Duodenal mucosa (tissue), 2 donors: ENCODE measurements at regions not wholly inside any gene's neighbourhood (a gene's known extent, or its start where the extent isn't known, plus 50 kb on each side); places are given as distances from the start of the nearest gene placed in this dataset.

Experiments
- H3K27ac ChIP-seq: one replicate; pipeline ENCODE4 v1.7.0; 2013; ENCODE audit warnings: low read depth, low read length
- H3K27me3 ChIP-seq, 2 donors: one replicate each; pipeline ENCODE4 v1.7.0; 2013; ENCODE audit warnings: low read length in 2 of 2, control low read depth in 1 of 2; ENCODE audit not compliant: insufficient read depth in 2 of 2, control insufficient read depth in 1 of 2
- H3K36me3 ChIP-seq, 2 donors: one replicate each; pipeline ENCODE4 v1.7.0; 2013; ENCODE audit warnings: low read length in 2 of 2, control low read depth in 1 of 2; ENCODE audit not compliant: insufficient read depth in 2 of 2, control insufficient read depth in 1 of 2
- H3K4me1 ChIP-seq, 2 donors: one replicate each; pipeline ENCODE4 v1.7.0; 2013; ENCODE audit warnings: low read length in 2 of 2, control low read depth in 1 of 2; ENCODE audit not compliant: insufficient read depth in 2 of 2, control insufficient read depth in 1 of 2
- H3K4me3 ChIP-seq, 2 donors: one replicate each; pipeline ENCODE4 v1.7.0; 2013; ENCODE audit warnings: low read length in 2 of 2, low read depth in 1 of 2
- H3K9ac ChIP-seq, 2 donors: one replicate each; pipeline ENCODE4 v1.7.0; 2013; ENCODE audit warnings: low read length in 2 of 2, low read depth in 1 of 2
- H3K9me3 ChIP-seq, 2 donors: one replicate each; pipeline ENCODE4 v1.7.0; 2013; ENCODE audit warnings: low read length in 2 of 2, control low read depth in 1 of 2; ENCODE audit not compliant: control insufficient read depth in 1 of 2

GRCh38 chr4:22091352-22091717, 142.8 kb upstream of the KCNIP4 start:
- no peaks in the 10 kb centered on the region for H3K27me3 ChIP-seq
- H3K27ac ChIP-seq = no peak overlapping the region
- H3K9ac ChIP-seq = no peak overlapping the region
- no peak overlapping the region for H3K4me3 ChIP-seq
- peaks cover 0 to 2% of the 10 kb centered on the region in 2 donors for H3K9me3 ChIP-seq
- no peaks in the 10 kb centered on the region for H3K4me1 ChIP-seq
- H3K36me3 ChIP-seq = no peaks in the 10 kb centered on the region

GRCh38 chr4:22090661-22091351, 142.2 kb upstream of the KCNIP4 start:
- no peak overlapping the region for H3K27ac ChIP-seq
- no peak overlapping the region for H3K4me3 ChIP-seq
- no peaks in the 10 kb centered on the region for H3K4me1 ChIP-seq
- H3K9ac ChIP-seq = no peak overlapping the region
- no peaks in the 10 kb centered on the region for H3K27me3 ChIP-seq
- H3K9me3 ChIP-seq = peaks cover 0 to 2% of the 10 kb centered on the region in 2 donors
- H3K36me3 ChIP-seq = no peaks in the 10 kb centered on the region

DNA sequence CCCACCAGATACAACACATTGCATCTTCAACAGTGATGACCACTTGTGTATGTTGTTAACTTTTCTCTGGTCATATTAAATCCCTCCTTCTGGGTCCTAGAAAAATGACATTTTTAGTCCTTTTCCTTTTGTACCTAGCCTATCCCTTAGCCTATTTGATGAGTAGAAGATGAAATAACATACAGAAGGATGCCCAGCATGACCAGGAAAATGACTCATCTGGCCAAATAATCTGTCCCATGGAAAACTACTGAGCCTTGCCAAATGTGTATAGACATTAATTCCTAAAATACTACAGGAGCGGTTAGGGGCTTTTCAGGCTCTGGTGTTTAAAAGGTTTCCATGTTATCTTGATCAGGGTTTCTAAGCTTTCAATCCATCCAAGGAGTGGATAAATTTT, 129.0 kb upstream of the KCNIP4 start:
- Histone ChIP-seq H3K4me3 (no peak overlapping the region), H3K27me3 (no peaks in the 10 kb centered on the region), H3K36me3 (no peaks in the 10 kb centered on the region), H3K4me1 (no peaks in the 10 kb centered on the region), H3K9me3 (peaks cover 0 to 2% of the 10 kb centered on the region in 2 donors), H3K27ac (no peak overlapping the region), H3K9ac (no peak overlapping the region)

DNA sequence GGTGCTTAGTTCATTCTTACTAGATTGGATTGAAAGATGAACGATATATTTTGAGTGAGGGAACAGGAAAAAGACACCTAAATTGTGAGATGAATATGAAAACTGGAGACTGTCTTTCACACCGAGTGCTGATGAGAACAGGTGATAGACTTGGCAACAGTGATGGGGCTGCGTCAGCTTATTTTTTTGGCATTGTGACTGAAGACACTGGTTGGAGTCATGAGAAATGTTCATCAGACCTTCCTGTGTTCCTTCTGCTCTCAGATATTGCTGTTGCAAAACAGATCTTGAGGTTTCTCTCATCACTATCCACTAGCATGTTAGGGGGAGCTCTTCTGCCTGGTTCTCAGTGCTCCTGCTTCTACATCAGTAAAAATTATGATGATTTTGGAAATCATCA, 124.2 kb upstream of the KCNIP4 start:
- Histone ChIP-seq H3K27me3 (no peaks in the 10 kb centered on the region), H3K36me3 (no peaks in the 10 kb centered on the region)

DNA sequence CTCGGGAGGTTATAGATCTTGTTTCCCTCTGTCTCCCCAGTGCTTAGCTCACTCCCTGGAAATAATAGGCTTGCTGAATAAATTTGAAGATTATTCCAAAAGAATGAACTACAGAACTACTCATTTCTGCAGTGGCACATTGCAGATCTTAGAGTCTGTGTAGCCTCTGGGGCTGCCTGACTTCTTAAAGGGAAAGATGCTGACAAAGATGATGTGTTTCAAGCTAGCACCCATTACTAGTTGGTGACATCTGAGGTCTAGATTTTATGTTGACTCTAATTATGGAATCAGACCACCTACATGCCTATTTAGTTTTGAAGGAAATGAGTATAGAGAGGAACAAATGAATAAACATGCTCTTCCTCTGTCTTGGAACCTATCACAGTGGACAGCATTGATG, 123.7 kb upstream of the KCNIP4 start:
- Histone ChIP-seq H3K9ac (no peak overlapping the region), H3K27ac (no peak overlapping the region), H3K4me3 (no peak overlapping the region), H3K36me3 (no peaks in the 10 kb centered on the region), H3K9me3 (peaks cover 0 to 2% of the 10 kb centered on the region in 2 donors), H3K27me3 (no peaks in the 10 kb centered on the region), H3K4me1 (no peaks in the 10 kb centered on the region)

More for the DNA sequence above, 124.2 kb upstream of the KCNIP4 start:
- H3K27ac ChIP-seq = no peak overlapping the region
- H3K4me1 ChIP-seq = no peaks in the 10 kb centered on the region
- H3K9me3 ChIP-seq = peaks cover 0 to 2% of the 10 kb centered on the region in 2 donors
- no peak overlapping the region for H3K9ac ChIP-seq
- no peak overlapping the region for H3K4me3 ChIP-seq

- no peak overlapping the region for H3K4me3 ChIP-seq
- H3K9me3 ChIP-seq = peaks cover 0 to 2% of the 10 kb centered on the region in 2 donors
- H3K36me3 ChIP-seq = no peaks in the 10 kb centered on the region
- H3K27ac ChIP-seq = no peak overlapping the region
- H3K4me1 ChIP-seq = no peaks in the 10 kb centered on the region
- H3K27me3 ChIP-seq = no peaks in the 10 kb centered on the region
- no peak overlapping the region for H3K9ac ChIP-seq
Observed at GRCh38 chr4:22071749-22072148, 123.2 kb upstream of the KCNIP4 start.

DNA sequence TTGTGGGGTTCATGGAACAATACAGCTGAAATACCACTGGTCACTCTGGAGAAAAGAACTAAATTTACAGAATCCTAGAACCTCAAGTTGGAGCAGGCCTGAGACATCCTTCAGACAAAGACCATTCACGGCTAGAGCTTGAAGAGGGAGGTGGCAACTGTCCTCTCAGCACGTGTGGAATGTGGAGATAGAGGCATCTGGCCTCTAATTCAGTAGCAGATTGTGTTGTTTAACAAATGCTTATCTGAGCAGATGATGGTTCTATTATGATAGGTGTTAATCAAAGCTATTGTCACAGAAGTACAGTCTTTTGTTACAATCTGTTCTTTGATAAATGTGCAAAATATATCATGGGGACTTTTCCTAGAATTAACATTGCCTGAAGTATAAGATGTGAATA, 121.7 kb upstream of the KCNIP4 start:
- Histone ChIP-seq H3K9ac (no peak overlapping the region), H3K27me3 (no peaks in the 10 kb centered on the region)

GRCh38 chr4:22063613-22064012, 115.0 kb upstream of the KCNIP4 start:
- no peak overlapping the region for H3K4me3 ChIP-seq
- no peaks in the 10 kb centered on the region for H3K9me3 ChIP-seq
- no peak overlapping the region for H3K9ac ChIP-seq
- H3K27ac ChIP-seq = no peak overlapping the region
- no peaks in the 10 kb centered on the region for H3K36me3 ChIP-seq
- H3K4me1 ChIP-seq = no peaks in the 10 kb centered on the region
- H3K27me3 ChIP-seq = no peaks in the 10 kb centered on the region

More for the DNA sequence above, 121.7 kb upstream of the KCNIP4 start:
- Histone ChIP-seq H3K4me3 (no peak overlapping the region), H3K4me1 (no peaks in the 10 kb centered on the region), H3K36me3 (no peaks in the 10 kb centered on the region), H3K27ac (no peak overlapping the region), H3K9me3 (peaks cover 0 to 2% of the 10 kb centered on the region in 2 donors)

DNA sequence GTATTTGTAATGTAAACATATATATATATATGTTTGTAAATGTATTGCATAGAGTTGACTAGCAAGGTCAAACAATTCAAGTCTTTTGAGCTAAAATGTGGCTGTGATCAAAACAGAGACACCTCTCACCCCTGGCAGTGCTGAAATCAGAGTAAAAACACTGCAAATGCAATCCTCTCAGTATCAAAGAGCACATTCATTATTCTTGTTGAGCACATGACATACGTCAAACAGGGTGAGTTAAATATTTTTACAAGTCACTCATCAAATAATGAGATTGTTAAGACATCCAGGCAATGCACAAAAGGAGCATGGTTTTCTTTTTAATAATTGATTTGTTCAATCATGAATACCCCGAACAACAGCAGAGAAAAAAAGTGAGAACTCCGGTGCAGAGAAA, 114.1 kb upstream of the KCNIP4 start:
- Histone ChIP-seq H3K9ac (no peak overlapping the region), H3K9me3 (no peaks in the 10 kb centered on the region), H3K36me3 (no peaks in the 10 kb centered on the region), H3K4me1 (no peaks in the 10 kb centered on the region), H3K27me3 (no peaks in the 10 kb centered on the region), H3K4me3 (no peak overlapping the region), H3K27ac (no peak overlapping the region)

DNA sequence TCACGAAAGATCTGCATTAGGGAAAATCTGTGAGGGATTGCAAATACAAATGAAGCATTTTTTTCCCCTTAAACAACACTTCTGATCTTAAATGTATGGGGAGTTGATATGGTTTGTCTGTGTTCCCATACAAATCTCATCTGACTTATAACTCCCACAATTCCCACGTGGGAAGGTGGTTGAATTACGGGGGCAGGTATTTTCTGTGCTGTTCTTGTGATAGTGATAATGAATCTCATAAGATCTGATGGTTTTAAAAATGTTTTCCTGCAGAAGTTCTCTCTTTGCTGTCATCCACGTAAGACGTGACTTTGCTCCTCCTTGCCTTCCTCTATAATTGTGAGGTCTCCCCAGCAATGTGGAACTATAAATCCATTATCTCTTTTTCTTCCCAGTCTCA, 107.4 kb upstream of the KCNIP4 start:
- Histone ChIP-seq H3K4me1 (no peaks in the 10 kb centered on the region), H3K27ac (no peak overlapping the region), H3K27me3 (no peaks in the 10 kb centered on the region), H3K9ac (no peak overlapping the region), H3K36me3 (no peaks in the 10 kb centered on the region), H3K4me3 (no peak overlapping the region), H3K9me3 (no peaks in the 10 kb centered on the region)
